Muscle layer of colon (tissue), 2 donors: ENCODE measurements at regions not wholly inside any gene's neighbourhood (a gene's known extent, or its start where the extent isn't known, plus 50 kb on each side); places are given as distances from the start of the nearest gene placed in this dataset.

ENCODE experiments used
- H3K27ac ChIP-seq: one replicate; pipeline ENCODE4 v1.7.0; 2013; ENCODE audit warnings: low read depth, mild to moderate bottlenecking, low read length, moderate library complexity
- H3K27me3 ChIP-seq, 2 donors: one replicate each; pipeline ENCODE4 v1.7.0; 2013; ENCODE audit warnings: low read length in 2 of 2, mild to moderate bottlenecking in 2 of 2; ENCODE audit not compliant: insufficient read depth in 2 of 2, control insufficient read depth in 1 of 2
- H3K36me3 ChIP-seq: one replicate; pipeline ENCODE4 v1.7.0; 2013; ENCODE audit warnings: mild to moderate bottlenecking, low read length; ENCODE audit not compliant: insufficient read depth
- H3K4me1 ChIP-seq: one replicate; pipeline ENCODE4 v1.7.0; 2013; ENCODE audit warnings: mild to moderate bottlenecking, low read length; ENCODE audit not compliant: insufficient read depth
- H3K4me3 ChIP-seq, 2 donors: one replicate each; pipeline ENCODE4 v1.7.0; 2013; ENCODE audit warnings: low read length in 2 of 2, low read depth in 1 of 2, mild to moderate bottlenecking in 1 of 2, moderate library complexity in 1 of 2
- H3K9ac ChIP-seq: one replicate; pipeline ENCODE4 v1.7.0; 2013; ENCODE audit warnings: low read length
- H3K9me3 ChIP-seq: one replicate; pipeline ENCODE4 v1.7.0; 2013; ENCODE audit warnings: mild to moderate bottlenecking, low read length
- donor health status: abdominal sarcoma.
- donor health status: Adenocarcinoma of cecum.

DNA sequence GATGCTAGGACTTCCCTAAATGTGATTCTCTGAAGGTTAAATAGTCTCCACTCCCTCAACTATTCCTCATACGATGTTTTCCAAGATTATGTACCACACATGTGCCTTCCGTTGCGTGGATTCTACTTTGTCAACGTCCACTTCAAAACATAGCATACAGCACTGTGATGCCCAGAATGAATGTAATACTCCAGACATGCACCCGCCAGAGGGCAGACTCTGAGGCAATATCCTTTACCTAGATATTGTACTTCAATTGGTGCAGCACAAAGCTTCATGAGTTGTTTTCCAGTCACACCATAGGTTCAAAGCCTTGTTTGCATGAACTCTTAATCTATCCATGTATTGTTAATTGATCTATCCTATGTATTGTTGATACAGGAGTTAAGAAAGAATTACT lies 201.0 kb upstream of the NABP1 start:
- Histone ChIP-seq H3K36me3 (no peaks in the 10 kb centered on the region), H3K4me1 (no peaks in the 10 kb centered on the region), H3K9ac (no peak overlapping the region), H3K27ac (no peak overlapping the region), H3K9me3 (no peaks in the 10 kb centered on the region), H3K27me3 (no peaks in the 10 kb centered on the region), H3K4me3 (no peak overlapping the region)

DNA sequence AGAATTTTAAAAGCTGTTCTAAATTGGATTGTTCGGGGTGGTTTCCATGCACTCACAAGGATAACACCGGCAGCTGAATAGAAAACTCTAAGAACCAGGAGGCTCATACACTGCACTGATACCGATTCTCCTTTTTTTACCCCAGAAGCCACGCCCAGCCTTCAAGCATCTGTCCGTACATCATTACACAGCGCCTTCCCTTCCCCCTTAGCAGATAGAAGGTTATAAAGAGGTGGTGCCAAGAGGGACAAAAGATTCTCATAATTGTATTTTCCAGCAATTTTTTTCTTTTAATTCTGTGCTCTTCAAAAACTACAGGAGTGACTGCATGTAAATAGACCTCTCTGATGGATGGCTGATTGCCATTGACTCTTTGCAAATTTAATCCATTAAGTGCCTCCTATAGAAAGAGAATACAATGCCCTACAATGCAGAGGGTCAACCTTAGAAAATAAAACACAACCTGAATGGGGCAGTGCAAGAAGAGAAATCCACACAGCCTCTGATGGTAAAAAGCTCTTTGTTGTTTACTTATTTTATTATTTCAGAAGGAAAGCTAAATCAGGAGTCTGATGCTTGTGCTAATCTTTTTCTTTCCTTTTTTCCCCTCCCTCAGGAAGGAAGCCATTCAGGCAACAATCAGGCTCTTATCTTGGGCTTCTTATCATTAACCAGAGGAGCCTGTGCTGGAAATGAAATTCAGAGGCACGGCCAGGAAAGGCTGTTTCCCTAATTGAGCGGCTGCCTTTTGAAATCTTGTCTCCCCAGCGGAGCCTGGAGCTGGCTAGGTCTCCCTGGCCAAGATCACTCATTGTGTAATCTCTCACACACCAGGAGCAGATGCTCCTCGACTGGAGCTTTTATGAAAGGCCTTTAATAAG lies 198.9 kb upstream of the NABP1 start:
- no peaks in the 10 kb centered on the region for H3K9me3 ChIP-seq
- no peak overlapping the region for H3K4me3 ChIP-seq
- H3K4me1 ChIP-seq, result no peaks in the 10 kb centered on the region
- no peak overlapping the region for H3K27ac ChIP-seq
- no peaks in the 10 kb centered on the region for H3K27me3 ChIP-seq
- no peak overlapping the region for H3K9ac ChIP-seq
- no peaks in the 10 kb centered on the region for H3K36me3 ChIP-seq

DNA sequence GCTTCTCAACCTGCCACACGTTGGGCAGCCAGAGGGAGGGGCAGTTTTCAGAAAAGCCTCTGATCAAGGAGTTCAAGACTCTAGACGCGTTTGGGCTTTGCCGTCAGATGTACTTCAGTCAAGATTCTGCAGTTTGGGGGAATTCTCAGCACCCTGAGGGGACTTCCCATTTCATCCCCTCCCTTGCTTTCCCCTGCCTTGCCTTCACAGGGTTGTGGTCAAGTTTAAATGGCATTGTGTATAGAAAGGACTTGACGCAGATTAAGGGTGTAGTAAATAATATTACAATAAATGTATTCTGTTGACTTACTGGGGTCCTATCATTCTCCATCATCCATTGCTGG lies 198.3 kb upstream of the NABP1 start:
- H3K4me1 ChIP-seq, result no peaks in the 10 kb centered on the region
- no peak overlapping the region for H3K27ac ChIP-seq
- no peaks in the 10 kb centered on the region for H3K9me3 ChIP-seq
- H3K4me3 ChIP-seq, result no peak overlapping the region
- H3K27me3 ChIP-seq, result no peaks in the 10 kb centered on the region
- no peaks in the 10 kb centered on the region for H3K36me3 ChIP-seq
- H3K9ac ChIP-seq, result no peak overlapping the region

DNA sequence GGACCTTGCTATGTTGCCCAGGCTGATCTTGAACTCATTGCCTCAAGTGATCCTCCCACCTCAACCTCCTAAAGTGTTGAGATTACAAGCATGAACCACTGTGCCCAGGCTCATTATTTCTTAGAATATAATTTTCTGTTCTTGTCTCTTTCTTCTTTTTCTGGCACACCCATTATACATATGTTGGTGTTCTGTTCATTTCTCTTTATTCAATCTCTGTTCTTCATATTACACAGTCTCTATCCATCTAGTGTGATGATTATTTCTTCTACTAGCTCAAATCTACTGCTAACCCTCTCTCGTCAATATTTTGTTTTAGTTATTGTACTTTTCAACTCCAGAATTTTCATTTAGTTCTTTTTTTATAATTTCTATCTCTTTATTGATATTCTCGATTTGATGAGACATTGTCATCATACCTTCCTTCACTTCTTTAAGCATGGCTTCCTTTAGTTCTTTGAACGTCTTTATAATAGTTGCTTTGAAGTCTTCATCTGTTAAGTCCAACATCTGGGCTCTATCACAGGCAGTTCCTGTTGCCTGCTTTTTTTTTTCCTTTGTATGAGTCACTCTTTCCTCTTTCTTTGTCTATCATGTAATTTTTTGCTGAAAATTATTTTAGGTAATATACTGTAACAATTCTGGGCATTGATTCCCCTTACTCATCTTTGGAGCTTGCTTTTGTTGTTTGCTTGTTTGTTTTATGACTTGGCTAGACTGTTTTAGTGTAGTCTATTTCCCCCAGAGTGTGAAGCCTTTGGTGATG lies 196.4 kb upstream of the NABP1 start:
- Histone ChIP-seq H3K9ac (no peak overlapping the region), H3K36me3 (no peaks in the 10 kb centered on the region), H3K4me1 (no peaks in the 10 kb centered on the region), H3K4me3 (no peak overlapping the region), H3K27ac (no peak overlapping the region), H3K9me3 (no peaks in the 10 kb centered on the region), H3K27me3 (no peaks in the 10 kb centered on the region)

DNA sequence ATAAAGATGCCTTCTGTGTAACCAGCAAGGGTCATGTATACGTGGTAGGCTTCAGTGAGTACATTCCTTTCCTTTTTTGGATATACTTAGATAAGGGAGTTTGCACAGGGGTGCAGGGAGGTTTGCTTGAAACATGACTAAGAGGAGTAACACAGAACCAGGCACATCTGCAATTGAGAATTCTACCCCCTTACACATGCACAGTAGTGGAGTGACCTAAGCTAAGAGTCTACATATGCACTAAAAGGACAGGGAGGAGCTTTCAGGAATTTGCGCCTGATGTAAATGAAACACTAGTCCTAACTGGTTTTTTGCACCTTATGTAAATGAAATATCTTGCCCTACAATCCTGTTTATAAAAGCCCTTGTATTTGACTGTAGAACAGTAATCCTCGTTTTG lies 194.8 kb upstream of the NABP1 start:
- no peak overlapping the region for H3K4me3 ChIP-seq
- no peaks in the 10 kb centered on the region for H3K9me3 ChIP-seq
- no peak overlapping the region for H3K27ac ChIP-seq
- no peaks in the 10 kb centered on the region for H3K27me3 ChIP-seq
- H3K9ac ChIP-seq, result no peak overlapping the region
- no peaks in the 10 kb centered on the region for H3K4me1 ChIP-seq
- no peaks in the 10 kb centered on the region for H3K36me3 ChIP-seq

DNA sequence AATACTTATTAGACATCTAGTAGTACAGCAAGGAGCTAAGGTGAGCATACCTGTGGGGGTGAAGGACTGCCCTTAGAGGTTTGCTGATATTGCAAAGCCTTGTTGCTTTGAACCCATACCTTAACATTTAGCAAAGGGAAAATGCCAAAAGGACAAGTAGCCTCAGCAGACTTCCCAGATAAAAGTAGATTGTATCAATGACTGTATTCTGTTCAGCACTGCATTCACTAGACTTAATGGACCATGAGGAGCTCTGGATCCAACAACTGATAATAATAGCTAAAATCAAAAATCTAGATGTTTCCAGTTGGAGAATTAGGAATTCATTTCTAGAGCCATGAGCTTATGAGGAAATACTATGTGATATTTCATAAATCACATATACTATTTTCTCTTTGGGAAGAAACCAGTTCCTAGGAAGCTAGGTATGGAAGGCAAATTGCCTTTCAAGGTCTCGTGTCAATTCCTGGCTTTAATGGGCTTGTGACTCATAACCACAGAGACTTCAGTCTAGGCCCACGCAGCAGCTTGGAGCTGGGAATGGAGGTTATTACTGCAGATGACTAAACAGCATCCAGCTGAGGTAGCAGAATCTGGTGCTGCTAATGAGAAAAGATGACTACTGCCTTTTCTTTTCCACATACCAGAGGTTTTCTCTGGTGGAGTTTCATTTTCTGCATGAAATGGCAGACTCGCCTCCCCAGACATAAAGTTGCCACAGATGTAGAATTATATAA lies 191.2 kb upstream of the NABP1 start:
- Histone ChIP-seq H3K4me3 (no peak overlapping the region), H3K4me1 (no peaks in the 10 kb centered on the region), H3K27ac (no peak overlapping the region), H3K36me3 (no peaks in the 10 kb centered on the region), H3K9ac (no peak overlapping the region), H3K9me3 (no peaks in the 10 kb centered on the region), H3K27me3 (no peaks in the 10 kb centered on the region)

GRCh38 chr2:191488135-191488534 lies 189.8 kb upstream of the NABP1 start:
- no peak overlapping the region for H3K27ac ChIP-seq

DNA sequence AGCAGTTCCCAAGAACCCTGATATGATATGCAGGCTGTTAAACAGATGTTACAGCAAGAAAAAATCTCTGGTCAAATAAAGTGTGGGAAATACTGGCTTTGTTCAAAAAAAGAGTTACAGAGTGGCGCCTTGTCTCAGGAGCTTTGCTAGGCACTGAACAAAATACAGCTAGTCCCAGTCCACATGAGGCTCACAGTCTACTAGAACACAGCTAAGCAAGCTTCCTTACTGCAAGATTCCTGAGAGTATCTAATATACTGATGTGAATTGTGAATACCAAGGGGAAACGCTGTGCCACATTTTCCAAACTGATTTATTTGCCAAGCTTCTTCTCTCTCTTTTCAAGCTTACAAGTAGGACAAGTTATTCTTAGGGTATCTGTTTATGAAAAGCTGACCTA lies 188.8 kb upstream of the NABP1 start:
- no peak overlapping the region for H3K4me3 ChIP-seq
- no peaks in the 10 kb centered on the region for H3K36me3 ChIP-seq
- no peaks in the 10 kb centered on the region for H3K9me3 ChIP-seq
- no peaks in the 10 kb centered on the region for H3K4me1 ChIP-seq
- H3K27me3 ChIP-seq, result no peaks in the 10 kb centered on the region
- H3K27ac ChIP-seq, result no peak overlapping the region
- H3K9ac ChIP-seq, result no peak overlapping the region

More at GRCh38 chr2:191488135-191488534, 189.8 kb upstream of the NABP1 start:
- Histone ChIP-seq H3K4me3 (no peak overlapping the region), H3K4me1 (no peaks in the 10 kb centered on the region), H3K27me3 (no peaks in the 10 kb centered on the region), H3K36me3 (no peaks in the 10 kb centered on the region), H3K9ac (no peak overlapping the region), H3K9me3 (no peaks in the 10 kb centered on the region)

DNA sequence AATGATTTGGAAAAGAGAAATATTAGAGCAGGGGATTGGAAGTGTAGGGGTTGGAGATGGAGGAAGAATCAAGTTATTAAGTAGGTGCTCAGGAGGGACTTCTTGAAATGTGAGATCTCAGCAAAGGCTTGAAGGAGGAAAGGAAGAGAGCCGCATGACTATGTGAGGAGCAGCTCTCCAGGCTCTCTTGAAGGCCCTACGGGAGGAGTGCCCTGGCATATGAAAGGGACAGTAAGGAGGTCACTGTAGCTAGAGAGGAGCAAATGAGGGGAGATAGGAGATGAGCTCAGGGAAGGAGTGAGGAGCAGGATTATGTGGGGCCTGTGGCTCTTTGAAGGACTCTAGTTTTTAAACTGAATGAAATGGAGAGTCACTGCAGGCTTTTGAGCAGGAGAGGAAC lies 181.1 kb upstream of the NABP1 start:
- Histone ChIP-seq H3K36me3 (no peaks in the 10 kb centered on the region), H3K9me3 (no peaks in the 10 kb centered on the region), H3K4me3 (no peak overlapping the region), H3K27me3 (no peaks in the 10 kb centered on the region), H3K27ac (no peak overlapping the region), H3K4me1 (no peaks in the 10 kb centered on the region), H3K9ac (no peak overlapping the region)

GRCh38 chr2:191497822-191498221 lies 180.1 kb upstream of the NABP1 start:
- H3K4me1 ChIP-seq, result no peaks in the 10 kb centered on the region
- no peaks in the 10 kb centered on the region for H3K27me3 ChIP-seq
- no peak overlapping the region for H3K4me3 ChIP-seq
- no peaks in the 10 kb centered on the region for H3K36me3 ChIP-seq
- no peak overlapping the region for H3K27ac ChIP-seq
- no peaks in the 10 kb centered on the region for H3K9me3 ChIP-seq
- no peak overlapping the region for H3K9ac ChIP-seq

- H3K27me3 ChIP-seq, result no peaks in the 10 kb centered on the region
- no peaks in the 10 kb centered on the region for H3K9me3 ChIP-seq
- H3K4me3 ChIP-seq, result no peak overlapping the region
- no peaks in the 10 kb centered on the region for H3K4me1 ChIP-seq
- no peak overlapping the region for H3K9ac ChIP-seq
- H3K27ac ChIP-seq, result no peak overlapping the region
- no peaks in the 10 kb centered on the region for H3K36me3 ChIP-seq
Observed at GRCh38 chr2:191499050-191499449, 178.9 kb upstream of the NABP1 start.
